C4-2B (cell line): ENCODE measurements at regions not wholly inside any gene's neighbourhood (a gene's known extent, or its start where the extent isn't known, plus 50 kb on each side); places are given as distances from the start of the nearest gene placed in this dataset.

ENCODE experiments used
- CTCF ChIP-seq: fragments of 450-650 bp; conservative IDR thresholded peaks from 2 replicates; pipeline ENCODE4 v1.5.1; 2017; ENCODE audit warnings: mild to moderate bottlenecking
- ZFX ChIP-seq: fragments of 450-650 bp; IDR thresholded peaks from 2 replicates; pipeline ENCODE4 v1.6.1; 2017

GRCh38 chrX:118178450-118178849 is 61.8 kb upstream of the KLHL13 start:
- TF ChIP-seq CTCF (no peak), ZFX (no peak)
